ENCODE measurements at regions not wholly inside any gene's neighbourhood (a gene's known extent, or its start where the extent isn't known, plus 50 kb on each side); places are given as distances from the start of the nearest gene placed in this dataset.
"Not testable (repeated sequence)": the region's sequence is repeated elsewhere in the genome, so short reads cannot be mapped to it uniquely, and the experiment has no call there.

- no peak overlapping the region for H3K4me3 ChIP-seq
- no peaks in the 10 kb centered on the region for H3K36me3 ChIP-seq (ENCODE audit: insufficient read depth, low read length)
- no peaks in the 10 kb centered on the region for H3K9me3 ChIP-seq (ENCODE audit: low read depth, low read length)
- TF ChIP-seq FOXP2 (optimal IDR thresholded peaks at IDR 0.05; ENCODE audit: control extremely low read depth, extremely low read length, insufficient read depth) (no peak), EZH2 (IDR thresholded peaks at IDR 0.05) (no peak), POLR2AphosphoS5 (IDR thresholded peaks at IDR 0.05; ENCODE audit: borderline replicate concordance, low read depth, low read length) (no peak)
- H3K27ac ChIP-seq: no peak overlapping the region
- no peak for DNase-seq (ENCODE audit: low read depth, low spot score)
- H3K9ac ChIP-seq (ENCODE audit: insufficient read length): no peak overlapping the region
Observed at GRCh38 chr5:152584103-152584502, 179.0 kb upstream of the NMUR2 start.

GRCh38 chr5:152592416-152592815, 187.3 kb upstream of the NMUR2 start:
- H3K9me3 ChIP-seq (ENCODE audit: low read depth, low read length): no peaks in the 10 kb centered on the region
- no peaks in the 10 kb centered on the region for H3K36me3 ChIP-seq (ENCODE audit: insufficient read depth, low read length)
- H3K27ac ChIP-seq: no peak overlapping the region
- no peak for DNase-seq (ENCODE audit: low read depth, low spot score)
- H3K4me3 ChIP-seq: no peak overlapping the region
- no peak overlapping the region for H3K9ac ChIP-seq (ENCODE audit: insufficient read length)
- TF ChIP-seq EZH2 (IDR thresholded peaks at IDR 0.05): no peak
- TF ChIP-seq FOXP2 (optimal IDR thresholded peaks at IDR 0.05; ENCODE audit: control extremely low read depth, extremely low read length, insufficient read depth): no peak
- no peak for TF ChIP-seq POLR2AphosphoS5 (IDR thresholded peaks at IDR 0.05; ENCODE audit: borderline replicate concordance, low read depth, low read length)

- H3K9ac ChIP-seq (ENCODE audit: insufficient read length): no peak overlapping the region
- no peak for DNase-seq (ENCODE audit: low read depth, low spot score)
- H3K4me3 ChIP-seq: no peak overlapping the region
- TF ChIP-seq EZH2 (IDR thresholded peaks at IDR 0.05) (no peak), FOXP2 (optimal IDR thresholded peaks at IDR 0.05; ENCODE audit: control extremely low read depth, extremely low read length, insufficient read depth) (no peak), POLR2AphosphoS5 (IDR thresholded peaks at IDR 0.05; ENCODE audit: borderline replicate concordance, low read depth, low read length) (no peak)
- H3K9me3 ChIP-seq (ENCODE audit: low read depth, low read length): no peaks in the 10 kb centered on the region
- H3K27ac ChIP-seq: no peak overlapping the region
- no peaks in the 10 kb centered on the region for H3K36me3 ChIP-seq (ENCODE audit: insufficient read depth, low read length)
Observed at GRCh38 chr5:152593388-152593787, 188.3 kb upstream of the NMUR2 start.

GRCh38 chr5:152595405-152595804, 190.3 kb upstream of the NMUR2 start:
- no peak for TF ChIP-seq POLR2AphosphoS5 (IDR thresholded peaks at IDR 0.05; ENCODE audit: borderline replicate concordance, low read depth, low read length)
- TF ChIP-seq EZH2 (IDR thresholded peaks at IDR 0.05): no peak
- no peak for TF ChIP-seq FOXP2 (optimal IDR thresholded peaks at IDR 0.05; ENCODE audit: control extremely low read depth, extremely low read length, insufficient read depth)
- no peak overlapping the region for H3K27ac ChIP-seq
- H3K36me3 ChIP-seq (ENCODE audit: insufficient read depth, low read length): no peaks in the 10 kb centered on the region
- DNase-seq (ENCODE audit: low read depth, low spot score): no peak
- no peaks in the 10 kb centered on the region for H3K9me3 ChIP-seq (ENCODE audit: low read depth, low read length)
- no peak overlapping the region for H3K9ac ChIP-seq (ENCODE audit: insufficient read length)
- H3K4me3 ChIP-seq: no peak overlapping the region

- Histone ChIP-seq H3K4me3 (no peak overlapping the region), H3K9ac (ENCODE audit: insufficient read length) (no peak overlapping the region), H3K27ac (no peak overlapping the region), H3K36me3 (ENCODE audit: insufficient read depth, low read length) (no peaks in the 10 kb centered on the region), H3K9me3 (ENCODE audit: low read depth, low read length) (no peaks in the 10 kb centered on the region)
- no peak for DNase-seq (ENCODE audit: low read depth, low spot score)
- TF ChIP-seq EZH2 (IDR thresholded peaks at IDR 0.05) (no peak), POLR2AphosphoS5 (IDR thresholded peaks at IDR 0.05; ENCODE audit: borderline replicate concordance, low read depth, low read length) (no peak), FOXP2 (optimal IDR thresholded peaks at IDR 0.05; ENCODE audit: control extremely low read depth, extremely low read length, insufficient read depth) (no peak)
Observed at GRCh38 chr5:152599096-152599495, 194.0 kb upstream of the NMUR2 start.

- Histone ChIP-seq H3K4me3 (no peak overlapping the region), H3K9me3 (ENCODE audit: low read depth, low read length) (no peaks in the 10 kb centered on the region), H3K9ac (ENCODE audit: insufficient read length) (no peak overlapping the region), H3K36me3 (ENCODE audit: insufficient read depth, low read length) (no peaks in the 10 kb centered on the region), H3K27ac (no peak overlapping the region)
- TF ChIP-seq EZH2 (IDR thresholded peaks at IDR 0.05): no peak
- no peak for DNase-seq (ENCODE audit: low read depth, low spot score)
Observed at GRCh38 chr5:152601806-152602732, 197.0 kb upstream of the NMUR2 start.

GRCh38 chr5:152606050-152606449, 201.0 kb upstream of the NMUR2 start:
- not testable (repeated sequence) for H3K27ac ChIP-seq; H3K9ac ChIP-seq (ENCODE audit: insufficient read length); DNase-seq (ENCODE audit: low read depth, low spot score); H3K4me3 ChIP-seq; H3K36me3 ChIP-seq (ENCODE audit: insufficient read depth, low read length); H3K9me3 ChIP-seq (ENCODE audit: low read depth, low read length)

GRCh38 chr5:152606776-152607364, 201.8 kb upstream of the NMUR2 start:
- Histone ChIP-seq H3K27ac (no peak overlapping the region), H3K36me3 (ENCODE audit: insufficient read depth, low read length) (no peaks in the 10 kb centered on the region), H3K9me3 (ENCODE audit: low read depth, low read length) (no peaks in the 10 kb centered on the region), H3K4me3 (no peak overlapping the region), H3K9ac (ENCODE audit: insufficient read length) (no peak overlapping the region)
- TF ChIP-seq POLR2AphosphoS5 (IDR thresholded peaks at IDR 0.05; ENCODE audit: borderline replicate concordance, low read depth, low read length) (no peak), EZH2 (IDR thresholded peaks at IDR 0.05) (no peak), FOXP2 (optimal IDR thresholded peaks at IDR 0.05; ENCODE audit: control extremely low read depth, extremely low read length, insufficient read depth) (no peak)
- no peak for DNase-seq (ENCODE audit: low read depth, low spot score)

Measured in SK-N-MC (cell line).